GM12875 (cell line): ENCODE measurements at regions not wholly inside any gene's neighbourhood (a gene's known extent, or its start where the extent isn't known, plus 50 kb on each side); places are given as distances from the start of the nearest gene placed in this dataset.

Experiments used
- H3K4me3 ChIP-seq: one replicate; pipeline ENCODE4 v1.5.1; 2011; ENCODE audit warnings: low read depth, low read length, control low read depth
- CTCF ChIP-seq: IDR thresholded peaks from 2 replicates; pipeline ENCODE4 v1.5.1; 2011; ENCODE audit warnings: low read depth, mild to moderate bottlenecking, control low read depth, inconsistent platforms, low read length, moderate library complexity, borderline replicate concordance; ENCODE audit not compliant: insufficient read depth

GRCh38 chr2:239576784-239577685 is 176.2 kb upstream of the HDAC4 start:
- H3K4me3 ChIP-seq: no peak overlapping the region
- TF ChIP-seq CTCF: no peak

DNA sequence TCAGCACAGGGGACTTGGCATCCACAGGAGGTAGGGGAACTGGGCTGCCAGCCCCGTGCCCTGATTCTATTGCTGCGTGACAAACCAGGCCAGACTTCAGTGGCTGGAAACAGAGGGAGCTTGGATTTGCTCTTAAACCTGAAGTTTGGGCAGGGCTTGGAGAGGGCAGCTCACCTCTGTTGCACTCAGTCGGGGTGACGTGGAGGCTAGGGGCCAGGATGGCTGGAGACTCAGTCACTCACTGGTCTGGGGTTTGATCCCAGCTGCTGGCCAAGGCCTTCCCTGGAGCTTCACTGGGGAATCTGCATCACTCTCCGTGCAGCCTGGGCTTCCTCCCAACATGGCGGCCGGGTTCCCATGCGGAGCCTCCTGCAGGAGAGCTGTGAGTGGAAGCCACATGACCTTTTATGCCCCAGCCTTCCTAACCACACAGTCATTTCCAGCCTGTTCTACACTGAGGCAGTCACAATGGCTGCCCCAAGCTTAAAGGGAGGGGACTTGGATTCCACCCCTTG is 175.2 kb upstream of the HDAC4 start:
- no peak for TF ChIP-seq CTCF

DNA sequence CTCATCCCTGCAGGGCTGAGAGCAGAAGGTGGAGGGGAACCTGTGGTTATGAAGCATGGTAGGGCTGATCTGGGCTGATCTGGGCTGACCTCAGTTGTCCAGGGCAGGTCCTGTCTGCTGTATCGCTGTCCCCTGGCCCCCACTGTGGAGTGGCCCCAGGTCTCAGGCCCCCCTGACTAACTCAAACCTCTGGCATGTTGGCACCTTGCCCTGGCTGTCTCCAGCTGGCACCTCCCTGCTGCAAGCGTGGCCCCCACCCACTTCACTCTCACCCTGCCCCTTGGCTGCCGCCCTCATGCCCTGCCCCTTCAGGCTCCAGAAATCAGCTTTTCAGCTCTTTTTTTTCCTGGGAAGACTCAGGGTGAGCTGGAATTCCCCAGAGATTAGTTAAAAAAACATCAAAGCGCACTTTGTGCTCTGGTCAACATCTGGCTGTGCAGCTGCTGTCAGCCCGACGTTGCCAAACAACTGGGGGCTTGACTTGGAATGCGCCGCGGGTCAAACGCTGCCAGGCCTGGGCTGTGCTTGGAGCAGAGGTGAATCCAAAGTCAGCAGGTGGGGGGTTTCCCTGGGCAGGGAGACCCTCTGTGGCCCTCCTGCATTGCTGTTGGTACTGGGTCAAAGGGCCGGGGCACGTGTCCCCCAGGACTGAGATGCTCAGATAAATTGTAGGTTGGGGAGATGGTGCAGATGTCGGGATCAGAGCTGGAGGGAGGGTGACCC is 173.8 kb upstream of the HDAC4 start:
- no peak overlapping the region for H3K4me3 ChIP-seq
- no peak for TF ChIP-seq CTCF

More for the DNA sequence above, 175.2 kb upstream of the HDAC4 start:
- H3K4me3 ChIP-seq: no peak overlapping the region

GRCh38 chr2:239574054-239574433 is 173.2 kb upstream of the HDAC4 start:
- H3K4me3 ChIP-seq: no peak overlapping the region
- TF ChIP-seq CTCF: no peak

DNA sequence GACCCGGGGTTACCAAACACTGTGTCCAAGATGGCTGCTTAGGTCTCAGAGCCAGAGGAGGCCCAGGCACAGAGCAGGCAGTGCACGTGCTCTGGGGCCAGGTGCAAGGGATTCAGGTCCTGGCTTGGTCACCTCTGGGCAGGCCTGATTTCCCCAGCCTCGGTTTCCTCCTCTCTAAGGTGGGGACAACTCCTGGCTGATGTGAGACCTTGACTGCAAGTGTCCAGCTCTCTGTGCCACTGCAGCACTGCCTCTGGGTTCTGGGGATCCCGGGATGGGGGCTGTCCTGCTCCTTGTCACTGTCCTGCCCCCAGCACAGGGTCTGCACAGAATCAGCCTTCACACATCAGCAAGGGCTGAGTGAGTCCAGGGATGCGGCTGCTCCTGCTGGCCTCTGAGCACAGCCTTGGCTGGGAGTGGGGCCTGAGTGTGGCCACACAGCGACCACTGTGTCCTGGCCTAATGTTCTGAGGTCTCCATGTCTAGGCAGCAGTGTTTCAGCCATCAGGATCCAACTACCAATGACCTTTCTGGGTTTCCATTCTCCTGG is 170.2 kb upstream of the HDAC4 start:
- no peak for TF ChIP-seq CTCF
- no peak overlapping the region for H3K4me3 ChIP-seq

DNA sequence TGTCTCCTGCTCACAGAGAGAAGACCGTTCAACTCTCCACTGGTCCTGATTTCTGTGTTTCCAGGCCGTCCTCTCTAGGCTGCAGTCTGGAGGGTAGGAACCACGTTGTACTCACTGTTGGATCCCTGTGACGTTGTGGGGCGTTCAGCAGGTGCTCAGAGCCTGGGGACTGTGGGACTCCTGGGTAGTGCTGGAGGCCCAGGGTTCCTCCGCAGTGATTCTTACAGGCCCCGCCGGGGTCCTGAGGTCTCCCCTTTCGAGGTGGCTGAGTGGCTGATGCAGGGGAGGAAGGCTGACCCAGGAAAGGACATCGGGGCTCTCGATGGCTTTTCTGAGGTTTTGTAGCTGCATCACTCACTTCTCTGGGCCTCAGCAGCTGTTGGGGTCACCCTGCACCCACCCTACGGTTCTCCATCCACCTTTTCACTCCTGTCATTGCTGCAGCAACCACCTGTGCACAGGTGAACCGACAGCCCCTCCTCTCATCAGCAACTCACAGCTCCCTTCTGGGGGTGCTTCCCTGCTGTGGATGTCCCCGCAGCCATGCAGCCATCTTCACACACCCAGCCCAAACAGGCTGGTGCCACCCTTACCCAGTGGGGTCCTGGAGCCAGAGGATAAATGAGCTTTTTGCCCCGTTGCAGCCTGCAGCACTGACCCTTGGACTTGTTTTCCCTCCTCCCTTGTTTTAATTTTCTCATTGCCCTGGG is 169.6 kb upstream of the HDAC4 start:
- TF ChIP-seq CTCF: no peak
- H3K4me3 ChIP-seq: no peak overlapping the region
